ENCODE measurements at regions not wholly inside any gene's neighbourhood (a gene's known extent, or its start where the extent isn't known, plus 50 kb on each side); places are given as distances from the start of the nearest gene placed in this dataset.
"Not testable (repeated sequence)": the region's sequence is repeated elsewhere in the genome, so short reads cannot be mapped to it uniquely, and the experiment has no call there.

DNA sequence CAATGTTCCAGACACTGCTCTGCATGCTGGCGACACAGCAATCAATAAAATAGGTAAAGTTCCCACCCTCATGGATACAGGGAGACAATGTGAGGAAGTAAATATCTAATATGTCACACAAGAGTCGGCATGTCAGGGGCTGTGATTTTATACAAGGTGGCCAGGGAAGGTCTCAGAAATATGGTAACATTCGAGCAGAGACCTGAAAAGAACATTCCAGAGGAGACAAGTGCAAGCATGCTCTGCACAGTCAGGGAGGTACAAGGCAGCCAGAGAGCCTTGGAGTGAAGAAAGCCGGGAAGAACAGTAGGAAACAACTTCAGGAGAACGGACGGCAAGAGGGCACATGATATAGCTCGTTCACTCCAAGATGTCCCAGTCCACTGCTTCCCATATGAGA, 89.2 kb upstream of the ZNF462 start:
- DNase-seq = no peak

DNA sequence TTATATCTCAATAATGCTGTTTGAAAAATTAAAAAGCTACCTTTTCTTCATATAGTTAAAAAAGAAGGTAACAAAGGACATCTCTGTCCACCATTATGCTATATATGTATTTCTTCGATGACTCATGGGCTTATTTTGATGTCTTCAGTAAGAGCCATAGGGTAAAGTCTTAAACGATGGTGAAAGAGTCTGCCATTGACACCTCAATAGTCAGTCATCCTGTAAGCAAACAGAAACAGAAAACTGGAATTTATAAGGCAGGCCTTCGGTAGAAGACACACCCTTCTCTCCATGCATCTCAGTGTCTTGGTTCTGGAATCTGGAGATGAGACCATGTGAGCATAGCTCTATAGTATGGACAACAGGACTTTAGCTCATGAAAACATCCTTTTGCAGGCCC, 87.0 kb upstream of the ZNF462 start:
- DNase-seq = no peak

DNA sequence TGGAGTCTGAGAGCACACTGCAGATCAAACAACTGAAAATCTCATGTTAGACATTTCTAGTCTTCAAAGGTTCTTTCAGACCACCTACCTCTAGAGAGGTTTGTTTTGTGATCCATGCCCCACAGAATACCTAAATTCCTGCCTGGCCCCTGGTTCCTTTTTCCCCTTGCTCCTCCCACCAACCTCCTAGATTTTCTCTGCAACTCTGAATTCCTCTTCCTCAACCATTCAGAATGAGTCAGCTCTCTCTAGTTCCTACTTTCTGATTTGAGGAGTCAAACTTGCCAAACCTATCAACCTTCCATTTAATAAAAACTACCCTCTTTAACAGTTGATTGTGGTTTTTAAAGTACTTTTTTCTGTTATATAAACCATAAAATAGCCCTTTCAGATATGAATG, 83.2 kb upstream of the ZNF462 start:
- DNase-seq = no peak

DNA sequence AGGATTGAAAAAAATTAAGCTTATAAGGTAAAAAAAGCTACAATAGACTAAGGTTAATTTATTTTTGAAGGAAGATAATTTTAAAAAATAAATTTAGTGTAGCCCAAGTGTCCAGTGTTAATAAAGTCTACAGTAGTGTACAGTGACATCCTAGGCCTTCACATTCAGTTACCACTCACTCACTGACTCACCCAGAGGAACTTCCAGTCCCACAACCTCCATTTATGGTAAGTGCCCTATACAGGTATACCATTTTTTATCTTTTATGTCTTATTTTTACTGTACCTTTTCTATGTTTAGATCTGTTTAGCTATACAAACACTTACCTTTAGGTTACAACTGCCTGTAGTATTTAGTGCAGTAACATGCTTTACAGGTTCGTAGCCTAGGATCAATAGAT, 79.8 kb upstream of the ZNF462 start:
- DNase-seq = no peak

DNA sequence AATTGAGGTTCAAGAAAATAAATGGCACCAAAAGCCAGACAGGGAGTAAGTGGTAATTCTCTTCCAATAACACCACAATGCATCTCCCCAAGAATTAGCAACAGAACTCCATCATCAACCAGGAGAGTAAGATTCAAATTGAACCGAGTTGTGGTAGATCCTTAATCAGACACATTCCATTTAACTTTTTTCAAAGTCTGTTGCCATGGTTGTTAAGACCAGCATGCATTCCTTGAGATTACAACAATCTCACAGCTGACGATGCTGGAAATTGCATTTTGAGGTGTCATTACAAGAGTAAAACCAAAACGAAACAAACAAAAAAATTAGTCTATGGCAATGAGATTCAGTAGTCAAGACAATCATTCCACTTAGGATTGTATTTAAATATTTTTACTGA, 78.9 kb upstream of the ZNF462 start:
- DNase-seq = no peak

DNA sequence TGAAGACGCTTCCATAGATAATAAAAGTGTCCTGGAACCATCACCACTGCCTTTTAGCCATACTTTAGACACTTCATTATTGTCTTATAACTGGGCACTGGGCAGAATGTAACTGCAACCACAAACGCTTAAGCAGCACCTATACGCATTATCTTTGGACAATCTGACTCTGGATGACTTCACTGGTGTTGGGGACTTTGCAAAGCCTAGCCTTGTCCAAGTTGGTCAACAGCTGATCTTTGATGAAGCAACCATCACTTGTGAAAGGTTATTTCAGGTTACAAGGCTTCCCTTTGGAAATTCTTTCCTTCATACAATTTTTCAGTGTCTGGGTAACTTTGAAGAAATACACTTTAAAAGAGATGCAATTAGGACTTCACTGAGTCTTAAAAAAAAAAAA, 77.8 kb upstream of the ZNF462 start:
- DNase-seq = no peak

DNA sequence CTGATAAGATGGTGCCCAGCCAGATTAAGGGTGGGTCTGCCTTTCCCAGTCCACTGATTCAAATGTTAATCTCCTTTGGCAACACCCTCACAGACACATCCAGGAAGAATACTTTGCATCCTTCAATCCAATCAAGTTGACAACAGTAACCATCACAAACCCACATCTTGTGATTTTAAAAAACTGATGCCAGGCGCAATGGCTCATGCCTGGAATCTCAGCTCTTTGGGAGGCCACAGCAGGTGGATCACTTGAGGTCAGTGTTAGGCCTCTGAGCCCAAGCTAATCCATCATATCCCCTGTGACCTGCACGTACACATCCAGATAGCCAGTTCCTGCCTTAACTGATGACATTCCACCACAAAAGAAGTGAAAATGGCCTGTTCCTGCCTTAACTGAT, 74.9 kb upstream of the ZNF462 start:
- not testable (repeated sequence) for DNase-seq

DNA sequence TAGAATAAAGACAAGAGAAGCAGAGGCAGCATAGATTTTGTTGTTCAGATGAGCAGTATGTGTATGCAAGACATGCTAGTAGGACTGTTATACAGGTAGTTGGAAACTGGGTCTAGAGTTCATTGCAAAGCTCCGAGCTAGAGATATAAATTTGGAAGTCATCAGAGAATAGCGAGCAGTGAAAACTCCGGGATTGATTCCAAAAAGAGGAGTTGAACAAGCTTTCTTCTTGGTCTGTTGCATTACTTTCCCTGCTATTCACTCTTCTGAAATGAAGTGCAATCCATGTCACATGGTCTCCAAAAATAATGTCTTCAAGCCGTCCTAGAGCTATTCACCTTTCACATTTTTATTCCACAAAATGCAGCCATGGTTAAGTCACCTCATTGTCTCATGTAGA, 67.9 kb upstream of the ZNF462 start:
- no peak for DNase-seq

DNA sequence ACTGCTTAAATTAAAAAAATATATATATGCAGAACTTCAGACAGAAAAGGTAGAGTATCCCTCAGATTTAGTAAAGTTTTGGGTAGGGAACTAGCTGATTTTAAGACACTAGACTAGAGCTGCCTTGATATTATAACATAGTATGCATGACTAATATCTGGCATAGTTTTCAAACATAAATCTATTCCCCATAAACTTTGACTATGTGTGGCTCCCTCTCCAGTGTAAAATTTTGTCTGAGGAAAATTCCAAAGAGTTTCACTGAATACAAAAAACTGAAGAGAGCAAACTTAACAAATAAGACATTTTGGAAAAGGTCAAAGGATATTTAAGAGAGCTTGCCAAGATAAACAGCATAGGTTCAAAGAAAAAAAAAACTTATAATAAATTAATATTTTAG, 66.2 kb upstream of the ZNF462 start:
- no peak for DNase-seq

DNA sequence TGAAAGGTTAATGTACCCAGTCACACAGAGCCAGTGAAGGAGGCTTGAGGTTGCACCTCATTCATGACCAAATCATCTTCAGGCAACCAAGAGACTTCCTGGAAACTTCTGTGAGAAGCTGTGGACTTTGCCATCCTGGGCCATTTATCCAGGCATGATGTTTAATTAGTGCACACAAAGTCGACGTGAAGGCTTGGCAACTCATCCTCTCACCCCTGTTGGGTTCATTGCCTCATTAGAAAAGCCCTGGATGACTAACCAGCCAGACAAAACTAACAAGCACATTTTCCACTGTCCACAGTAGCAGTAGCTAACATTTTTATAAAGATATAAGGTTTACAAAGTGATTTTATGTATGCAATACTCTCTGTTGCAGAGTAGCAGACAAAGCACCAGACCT, 65.7 kb upstream of the ZNF462 start:
- DNase-seq = no peak

DNA sequence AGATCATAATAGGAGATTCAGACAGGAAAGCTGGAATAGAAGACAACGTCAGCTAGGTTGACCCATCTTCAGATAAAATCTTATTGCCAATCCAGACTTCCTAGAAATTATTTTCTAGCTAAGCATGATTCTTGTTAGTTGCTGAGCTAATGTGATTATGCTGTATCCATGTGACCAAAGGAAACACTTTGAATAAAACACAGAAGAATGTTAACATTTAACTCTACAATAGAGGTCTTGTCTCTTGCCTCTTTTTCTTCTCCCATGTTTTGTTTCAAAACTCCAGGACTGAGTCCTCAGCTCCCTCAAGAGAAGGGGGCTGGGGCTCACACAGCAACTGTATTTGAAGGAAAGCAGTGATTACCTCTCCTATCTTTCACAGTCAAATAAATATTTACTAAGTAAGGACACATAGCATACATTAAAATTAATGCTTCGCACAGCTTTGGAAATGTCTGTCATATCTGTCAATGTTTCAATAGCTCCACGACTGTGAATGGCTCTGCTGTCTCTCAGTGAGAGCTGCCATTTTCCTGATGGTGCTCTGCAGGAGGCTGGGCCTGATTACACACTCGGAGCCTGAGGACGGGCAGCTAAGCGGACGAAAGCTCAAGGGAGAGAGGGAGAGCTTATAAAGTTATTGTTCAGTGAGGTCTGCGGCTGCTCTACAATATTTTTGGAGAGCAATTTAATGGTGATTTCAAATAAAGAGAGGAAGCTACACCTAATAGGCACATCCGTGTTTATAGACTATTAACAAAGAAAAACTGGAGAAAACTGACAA, 64.8 kb upstream of the ZNF462 start:
- DNase-seq = no peak

DNA sequence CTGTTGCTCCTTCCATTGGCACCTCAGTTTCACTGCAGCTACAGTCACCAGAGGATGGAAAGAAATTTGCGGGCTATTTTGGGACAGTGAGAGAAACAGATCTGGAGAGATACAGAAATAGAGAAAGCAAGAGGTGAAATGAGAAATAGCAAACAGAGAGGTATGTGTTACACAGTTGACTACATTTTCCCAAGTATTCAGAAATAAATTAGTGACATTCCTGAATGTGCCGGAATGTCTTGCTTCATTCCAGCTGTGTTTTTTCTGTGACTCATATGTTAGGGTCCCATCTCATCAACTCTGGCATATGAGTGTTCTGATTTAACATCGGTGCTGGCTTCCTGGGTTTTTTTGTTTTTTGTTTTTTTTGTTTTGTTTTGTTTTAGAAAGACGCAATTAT, 63.8 kb upstream of the ZNF462 start:
- no peak for DNase-seq

DNA sequence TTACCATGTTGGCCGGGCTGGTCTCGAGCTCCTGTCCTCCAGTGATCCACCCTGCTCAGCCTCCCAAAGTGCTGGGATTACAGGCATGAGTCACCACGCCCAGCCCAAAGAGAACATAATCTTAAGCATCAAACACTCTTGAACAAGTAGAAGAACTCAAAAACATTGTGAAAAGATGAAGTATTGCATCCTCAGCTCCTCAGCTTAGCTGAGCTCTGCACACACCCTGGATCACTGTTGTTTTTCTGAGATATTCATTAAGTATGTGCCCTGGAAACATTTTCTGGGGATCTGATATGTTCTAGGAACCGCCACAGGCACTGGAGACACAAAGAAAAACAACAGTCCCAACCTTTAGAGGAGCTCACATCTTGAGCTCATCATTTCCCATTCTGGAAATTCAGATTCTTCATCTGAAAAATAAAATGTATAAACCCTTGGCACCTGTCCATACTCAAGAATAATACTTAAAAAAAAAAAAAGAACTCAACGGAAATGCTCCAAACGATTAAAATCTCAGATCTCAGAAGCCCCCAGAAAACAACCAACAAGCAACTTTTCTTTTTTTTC, 62.2 kb upstream of the ZNF462 start:
- no peak for DNase-seq

DNA sequence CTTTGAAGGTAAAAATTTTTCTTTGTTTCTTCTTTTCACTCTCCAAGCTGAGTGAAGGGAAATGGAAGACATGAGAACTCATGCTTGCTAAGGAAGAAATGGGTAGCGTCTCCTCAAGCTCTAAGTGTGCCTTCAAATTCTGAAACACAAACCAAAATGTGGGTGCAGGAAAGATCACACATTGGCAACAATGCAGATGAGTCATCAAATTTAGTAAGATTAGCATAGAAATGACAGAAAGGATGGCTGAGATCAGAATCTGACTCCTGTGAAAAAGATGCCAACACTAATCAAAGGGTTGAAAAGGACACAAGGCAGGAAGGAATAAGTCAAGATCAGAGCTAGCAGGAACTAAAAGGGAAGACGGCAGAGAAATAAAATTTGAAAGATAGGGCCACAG, 61.1 kb upstream of the ZNF462 start:
- DNase-seq = no peak
